Spleen (tissue), 11 donors: ENCODE measurements at regions not wholly inside any gene's neighbourhood (a gene's known extent, or its start where the extent isn't known, plus 50 kb on each side); places are given as distances from the start of the nearest gene placed in this dataset.

ENCODE experiments used
- DNase-seq: peaks from one replicate; pipeline ENCODE4 v3.0.0-alpha.2; 2020
- H3K27ac ChIP-seq, 8 donors: fragments of 200-600 bp; sonication (generic) in 7 of 8; 1 replicate in 4 of 8; 2 replicates in 4 of 8; pipeline versions ENCODE4 v1.5.0 to v1.8.0; 2016 to 2021; ENCODE audit warnings: inconsistent platforms in 4 of 8, mild to moderate bottlenecking in 4 of 8, moderate library complexity in 1 of 8
- H3K27me3 ChIP-seq, 7 donors: fragments of 200-600 bp; sonication (generic) in 6 of 7; replicated peaks in 1 of 7; 1 replicate in 4 of 7; 2 replicates in 3 of 7; pipeline versions ENCODE4 v1.5.0 to v1.8.0; 2016 to 2021; ENCODE audit warnings: inconsistent platforms in 3 of 7, mild to moderate bottlenecking in 1 of 7
- H3K36me3 ChIP-seq, 6 donors: fragments of 200-600 bp; sonication (generic) in 5 of 6; 1 replicate in 4 of 6; 2 replicates in 2 of 6; pipeline versions ENCODE4 v1.5.0 to v1.8.0; 2016 to 2021; ENCODE audit warnings: inconsistent platforms in 2 of 6
- H3K4me1 ChIP-seq, 6 donors: fragments of 200-600 bp; sonication (generic) in 5 of 6; 1 replicate in 3 of 6; 2 replicates in 3 of 6; pipeline versions ENCODE4 v1.5.0 to v1.8.0; 2016 to 2021; ENCODE audit warnings: inconsistent platforms in 3 of 6
- H3K4me3 ChIP-seq, 8 donors: fragments of 200-600 bp; sonication (generic) in 7 of 8; 1 replicate in 4 of 8; 2 replicates in 4 of 8; pipeline versions ENCODE4 v1.5.0 to v1.8.0; 2016 to 2021; ENCODE audit warnings: inconsistent platforms in 4 of 8, mild to moderate bottlenecking in 4 of 8, moderate library complexity in 2 of 8
- H3K9me3 ChIP-seq, 8 donors: fragments of 200-600 bp; sonication (generic) in 7 of 8; 1 replicate in 4 of 8; 2 replicates in 4 of 8; pipeline versions ENCODE4 v1.5.0 to v1.8.0; 2016 to 2021; ENCODE audit warnings: inconsistent platforms in 4 of 8
- CTCF ChIP-seq, 11 experiments: fragments of 200-600 bp in 7 of 11; fragments of 450-650 bp in 4 of 11; sonication (generic) in 4 of 11; IDR thresholded peaks in 8 of 11; conservative IDR thresholded peaks in 3 of 11; 1 replicate in 7 of 11; 2 replicates in 4 of 11; pipeline versions ENCODE4 v1.4.0 to v1.8.0; 2016 to 2021; ENCODE audit warnings: antibody characterized with exemption in 11 of 11, inconsistent platforms in 4 of 11, mild to moderate bottlenecking in 1 of 11
- POLR2A ChIP-seq, 3 donors: fragments of 450-650 bp; IDR thresholded peaks; one replicate each; pipeline ENCODE4 v1.5.1; 2017; ENCODE audit warnings: antibody characterized with exemption in 3 of 3, mild to moderate bottlenecking in 1 of 3
- POLR2AphosphoS5 ChIP-seq, 3 donors: sonication (generic); formaldehyde crosslinking; IDR thresholded peaks; one replicate each; pipeline ENCODE4 v1.5.1; 2017; ENCODE audit warnings: antibody characterized with exemption in 3 of 3
- WGBS, 5 donors: extraction: QIAGEN DNeasy Blood & Tissue Kit in 3 of 5; methylation state at CpG; one replicate each; pipeline versions ENCODE4 v1.1.5 to v1.1.7; 2013 to 2018; 5-methylcytosine and 5-hydroxymethylcytosine counted together
- intact Hi-C: fragments of 100-400 bp; cut with DNase I; formaldehyde crosslinking; loops from one replicate; pipeline ENCODE4 v1.15.0; 2023; ENCODE audit warnings: low total_unique reads
- donor health status: healthy with polysubstance abuse.
- donor health status: DM: no; HTN: no; CAD: no; lungs with moderate emphysema.
- donor health status: DM: no; HTN: no; CAD: no.
- donor health status: Bipolar disorder and iron deficiency.
- donor health status: healthy.
- donor health status: DM: no; HTN: no; CAD: no.
- donor health status: DM: yes; HTN: yes; CAD: no.

- intact Hi-C loops, result no loop called here
- WGBS, 5 donors, result 57 to 71% (median 66%) methylated on average over 4 of the region's 4 CpGs
- DNase-seq, result no peak
Observed at GRCh38 chr7:98722402-98722801, 105.3 kb downstream of the NPTX2 start.

GRCh38 chr7:98724591-98724990 is 107.5 kb downstream of the NPTX2 start:
- WGBS, 5 donors, result 69 to 83% (median 74%) methylated on average over 6 of the region's 6 CpGs
- intact Hi-C loops, result no loop called here
- Histone ChIP-seq H3K4me1 (no peaks in the 10 kb centered on the region), H3K27ac (no peak overlapping the region), H3K36me3 (no peaks in the 10 kb centered on the region), H3K9me3 (no peaks in the 10 kb centered on the region), H3K4me3 (no peak overlapping the region), H3K27me3 (peaks cover 0 to 27% (median 0%) of the 10 kb centered on the region in 7 donors)
- TF ChIP-seq CTCF (IDR thresholded peaks at IDR 0.05 in 8 of 11, conservative IDR thresholded peaks at IDR 0.05 in 3 of 11) (no peak), POLR2AphosphoS5 (IDR thresholded peaks at IDR 0.05) (no peak), POLR2A (IDR thresholded peaks at IDR 0.05) (no peak)
- peak; percentile 47 for DNase-seq

More at GRCh38 chr7:98722402-98722801, 105.3 kb downstream of the NPTX2 start:
- H3K27ac ChIP-seq, result no peak overlapping the region
- peaks cover 0 to 21% (median 0%) of the 10 kb centered on the region in 7 donors for H3K27me3 ChIP-seq
- TF ChIP-seq POLR2AphosphoS5 (IDR thresholded peaks at IDR 0.05) (no peak), POLR2A (IDR thresholded peaks at IDR 0.05) (no peak), CTCF (IDR thresholded peaks at IDR 0.05 in 8 of 11, conservative IDR thresholded peaks at IDR 0.05 in 3 of 11) (no peak)
- no peaks in the 10 kb centered on the region for H3K4me1 ChIP-seq
- H3K4me3 ChIP-seq, result no peak overlapping the region
- H3K36me3 ChIP-seq, result no peaks in the 10 kb centered on the region
- H3K9me3 ChIP-seq, result no peaks in the 10 kb centered on the region

DNA sequence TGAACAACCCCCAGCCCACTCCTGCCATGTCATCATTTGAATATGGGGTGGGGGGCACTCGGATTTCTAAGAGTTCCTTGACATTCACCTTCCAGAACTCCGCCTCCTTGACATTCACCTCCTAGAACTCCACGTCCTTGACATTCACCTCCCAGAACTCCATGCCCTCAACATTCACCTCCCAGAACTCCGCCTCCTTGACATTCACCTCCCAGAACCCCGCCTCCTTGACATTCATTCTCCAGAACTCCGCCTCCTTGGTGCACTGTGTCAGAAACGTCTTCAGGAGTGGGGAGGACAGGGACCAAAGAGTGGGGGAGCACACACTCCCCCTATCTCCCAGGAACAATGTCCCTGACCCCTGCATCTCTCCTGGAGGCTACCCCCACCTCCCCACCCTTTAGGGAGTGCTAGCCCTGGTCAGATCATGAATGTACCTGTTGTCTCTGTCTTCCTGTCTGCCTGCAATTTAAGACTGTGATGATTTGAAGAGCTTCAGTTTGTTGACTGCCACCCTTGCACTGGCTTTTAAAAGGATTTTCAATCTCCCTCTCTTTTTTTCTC is 110.1 kb downstream of the NPTX2 start:
- peak; percentile 28 for DNase-seq
- Histone ChIP-seq H3K27ac (no peak overlapping the region), H3K4me1 (no peaks in the 10 kb centered on the region), H3K9me3 (no peaks in the 10 kb centered on the region), H3K36me3 (no peaks in the 10 kb centered on the region), H3K27me3 (peaks cover 0 to 29% (median 0%) of the 10 kb centered on the region in 7 donors), H3K4me3 (no peak overlapping the region)
- intact Hi-C loops, result no loop called here
- WGBS, 5 donors, result 55 to 64% (median 59%) methylated on average over 7 of the region's 7 CpGs
- TF ChIP-seq CTCF (IDR thresholded peaks at IDR 0.05 in 8 of 11, conservative IDR thresholded peaks at IDR 0.05 in 3 of 11) (no peak), POLR2A (IDR thresholded peaks at IDR 0.05) (no peak), POLR2AphosphoS5 (IDR thresholded peaks at IDR 0.05) (no peak)

DNA sequence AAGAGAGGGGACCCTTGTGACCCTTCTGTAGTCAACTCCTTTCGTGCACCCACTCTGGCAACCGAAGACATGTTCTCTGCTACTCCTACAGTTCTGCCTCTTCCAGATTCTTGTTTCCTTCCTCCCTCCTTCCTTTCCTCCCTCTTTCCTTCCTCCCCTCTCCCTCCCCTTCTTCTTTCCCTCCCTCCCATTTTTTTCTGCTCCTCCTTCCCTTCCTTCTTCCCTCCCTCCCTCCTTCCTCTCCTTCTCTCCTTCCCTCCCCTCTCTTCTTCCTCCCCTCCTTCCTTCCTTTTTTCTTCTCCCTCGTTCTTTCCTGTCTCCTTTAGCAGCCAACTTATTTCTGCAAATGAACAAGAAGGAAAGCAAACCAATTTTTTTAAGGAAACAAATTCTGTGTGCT is 111.5 kb downstream of the NPTX2 start:
- no peaks in the 10 kb centered on the region for H3K36me3 ChIP-seq
- H3K27me3 ChIP-seq, result peaks cover 0 to 28% (median 0%) of the 10 kb centered on the region in 7 donors
- DNase-seq, result no peak
- no peak overlapping the region for H3K4me3 ChIP-seq
- no peak overlapping the region for H3K27ac ChIP-seq
- H3K9me3 ChIP-seq, result peaks cover 0 to 9% (median 6%) of the 10 kb centered on the region in 8 donors
- intact Hi-C loops, result no loop called here
- 40 to 53% (median 46%) methylated on average over 3 of the region's 3 CpGs for WGBS, 5 donors
- no peaks in the 10 kb centered on the region for H3K4me1 ChIP-seq
- no peak for TF ChIP-seq POLR2A (IDR thresholded peaks at IDR 0.05)
- TF ChIP-seq POLR2AphosphoS5 (IDR thresholded peaks at IDR 0.05), result no peak
- TF ChIP-seq CTCF (IDR thresholded peaks at IDR 0.05 in 8 of 11, conservative IDR thresholded peaks at IDR 0.05 in 3 of 11), result no peak
